CD14-positive monocyte (primary cell): ENCODE measurements at regions not wholly inside any gene's neighbourhood (a gene's known extent, or its start where the extent isn't known, plus 50 kb on each side); places are given as distances from the start of the nearest gene placed in this dataset.

ENCODE experiments used
- DNase-seq, 3 donors: peaks; one replicate each; pipeline ENCODE4 v3.0.0-alpha.2; 2011 to 2022
- H2AFZ ChIP-seq: 2 replicates; pipeline ENCODE4 v1.6.0; 2012; ENCODE audit warnings: mild to moderate bottlenecking, low read depth, low read length, inconsistent platforms; ENCODE audit not compliant: insufficient read depth, poor library complexity, severe bottlenecking
- H3K27ac ChIP-seq, 2 donors: 1 replicate in 1 of 2; 2 replicates in 1 of 2; pipeline ENCODE4 v1.5.1; 2012 to 2013; ENCODE audit warnings: low read length in 2 of 2, control low read depth in 1 of 2, inconsistent platforms in 1 of 2, low read depth in 1 of 2, mild to moderate bottlenecking in 1 of 2
- H3K27me3 ChIP-seq, 2 donors: one replicate each; pipeline versions ENCODE4 v1.6.0 to v1.6.1; 2011 to 2013; ENCODE audit warnings: low read length in 2 of 2; ENCODE audit not compliant: control insufficient read depth in 2 of 2, insufficient read depth in 2 of 2
- H3K36me3 ChIP-seq, 2 donors: replicated peaks in 1 of 2; 1 replicate in 1 of 2; 2 replicates in 1 of 2; pipeline versions ENCODE4 v1.5.1 to v1.6.1; 2012 to 2013; ENCODE audit warnings: low read length in 2 of 2, control low read depth in 1 of 2, inconsistent platforms in 1 of 2, mild to moderate bottlenecking in 1 of 2; ENCODE audit not compliant: insufficient read depth in 2 of 2, control insufficient read depth in 1 of 2
- H3K4me1 ChIP-seq, 2 donors: 1 replicate in 1 of 2; 2 replicates in 1 of 2; pipeline versions ENCODE4 v1.5.1 to v1.6.1; 2012 to 2013; ENCODE audit warnings: low read length in 2 of 2, control low read depth in 1 of 2, inconsistent platforms in 1 of 2, mild to moderate bottlenecking in 1 of 2, moderate library complexity in 1 of 2; ENCODE audit not compliant: insufficient read depth in 2 of 2, control insufficient read depth in 1 of 2
- H3K4me2 ChIP-seq: replicated peaks from 2 replicates; pipeline ENCODE3; 2012; ENCODE audit warnings: low read length, moderate library complexity, mild to moderate bottlenecking; ENCODE audit not compliant: poor library complexity, severe bottlenecking; ENCODE audit errors: extremely low read depth
- H3K4me3 ChIP-seq, 3 experiments: fragments of 200-600 bp in 1 of 3; sonication (generic) in 1 of 3; replicated peaks in 1 of 3; 1 replicate in 2 of 3; 2 replicates in 1 of 3; pipeline ENCODE4 v1.5.1; 2011 to 2013; ENCODE audit warnings: low read length in 3 of 3, mild to moderate bottlenecking in 3 of 3, control low read depth in 2 of 3, low read depth in 2 of 3, inconsistent platforms in 1 of 3, moderate library complexity in 1 of 3
- H3K79me2 ChIP-seq: 2 replicates; pipeline ENCODE4 v1.6.0; 2012; ENCODE audit warnings: mild to moderate bottlenecking, control low read depth, inconsistent platforms, low read length, moderate library complexity; ENCODE audit not compliant: insufficient read depth
- H3K9ac ChIP-seq: 2 replicates; pipeline ENCODE4 v1.6.0; 2017; ENCODE audit warnings: low read length, mild to moderate bottlenecking; ENCODE audit not compliant: insufficient read depth, poor library complexity, severe bottlenecking
- H3K9me3 ChIP-seq, 2 donors: replicated peaks in 1 of 2; 1 replicate in 1 of 2; 2 replicates in 1 of 2; pipeline versions ENCODE4 v1.5.1 to v1.6.1; 2012 to 2013; ENCODE audit warnings: low read length in 2 of 2, control low read depth in 1 of 2; ENCODE audit not compliant: control insufficient read depth in 1 of 2, insufficient read depth in 1 of 2
- H4K20me1 ChIP-seq: 2 replicates; pipeline ENCODE4 v1.6.0; 2012; ENCODE audit warnings: mild to moderate bottlenecking, low read length, control low read depth, moderate library complexity; ENCODE audit not compliant: insufficient read depth
- H3K27ac Mint-ChIP-seq, 7 donors: one replicate each; pipeline ENCODE4 v1.8.0; 2020; ENCODE audit warnings: mild to moderate bottlenecking in 7 of 7, mixed read lengths in 7 of 7, moderate library complexity in 6 of 7, inconsistent platforms in 2 of 7
- H3K27me3 Mint-ChIP-seq, 3 donors: one replicate each; pipeline ENCODE4 v1.8.0; 2021 to 2022; ENCODE audit warnings: low read depth in 3 of 3, mild to moderate bottlenecking in 3 of 3, mixed read lengths in 3 of 3, moderate library complexity in 3 of 3, inconsistent platforms in 1 of 3
- H3K36me3 Mint-ChIP-seq, 2 donors: one replicate each; pipeline ENCODE4 v1.8.0; 2020; ENCODE audit warnings: mixed read lengths in 2 of 2, inconsistent platforms in 1 of 2, mild to moderate bottlenecking in 1 of 2
- H3K4me1 Mint-ChIP-seq: one replicate; pipeline ENCODE4 v1.8.0; 2020; ENCODE audit warnings: mild to moderate bottlenecking, mixed read lengths
- H3K4me3 Mint-ChIP-seq, 2 donors: one replicate each; pipeline ENCODE4 v1.8.0; 2020; ENCODE audit warnings: mild to moderate bottlenecking in 2 of 2, mixed read lengths in 2 of 2, moderate library complexity in 1 of 2
- H3K9me3 Mint-ChIP-seq, 7 donors: one replicate each; pipeline ENCODE4 v1.8.0; 2020 to 2022; ENCODE audit warnings: mixed read lengths in 7 of 7, mild to moderate bottlenecking in 6 of 7, moderate library complexity in 6 of 7, inconsistent platforms in 2 of 7
- WGBS: methylation state at CpG from one replicate; pipeline ENCODE4 v1.1.5; 2013; ENCODE audit warnings: missing lambda C conversion rate; ENCODE audit not compliant: insufficient coverage; 5-methylcytosine and 5-hydroxymethylcytosine counted together
- intact Hi-C, 2 donors: fragments of 100-400 bp; cut with micrococcal nuclease; formaldehyde crosslinking; loops; one replicate each; pipeline versions ENCODE4 v1.15.0 to v1.15.1; 2023
- TF ChIP-seq, protein P1 (sequence below): fragments of 200-600 bp; IDR thresholded peaks from one replicate; pipeline ENCODE4 v1.8.0; 2022; ENCODE audit warnings: antibody characterized with exemption, mild to moderate bottlenecking

DNA sequence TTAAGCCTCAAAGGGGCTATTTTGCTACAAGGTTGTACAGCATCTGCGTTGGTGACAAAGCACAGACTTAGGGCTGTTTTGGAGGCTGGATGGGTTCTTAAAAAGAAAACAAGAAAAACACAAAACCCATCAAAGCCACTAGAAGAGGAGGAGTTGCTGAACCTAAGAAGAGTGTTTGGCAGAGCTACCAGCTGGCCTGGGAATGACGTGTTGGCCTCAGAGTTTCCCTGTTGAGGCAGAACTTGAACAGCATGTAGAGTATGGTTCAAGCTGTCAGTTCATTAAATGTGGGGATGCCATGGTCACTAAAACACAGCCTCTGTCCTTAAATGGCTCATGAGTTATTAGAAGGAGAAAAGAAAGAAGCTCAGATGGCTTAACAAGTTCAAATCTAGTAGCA lies 162.5 kb downstream of the TTC32 start:
- no peaks in the 10 kb centered on the region for H3K36me3 Mint-ChIP-seq
- no peaks in the 10 kb centered on the region for H3K27me3 ChIP-seq
- no peaks in the 10 kb centered on the region for H3K9me3 ChIP-seq
- H3K27ac ChIP-seq: no peak overlapping the region
- intact Hi-C loops: no loop called here
- no peaks in the 10 kb centered on the region for H3K36me3 ChIP-seq
- H3K79me2 ChIP-seq: no peaks in the 10 kb centered on the region
- H2AFZ ChIP-seq: no peak overlapping the region
- H3K9ac ChIP-seq: no peak overlapping the region
- H4K20me1 ChIP-seq: no peaks in the 10 kb centered on the region
- no peaks in the 10 kb centered on the region for H3K4me1 Mint-ChIP-seq
- H3K4me3 ChIP-seq: no peak overlapping the region
- no CpG with 5 or more reads among the region's 2 CpGs for WGBS
- H3K27ac Mint-ChIP-seq: no peak overlapping the region
- TF ChIP-seq, protein P1, sequence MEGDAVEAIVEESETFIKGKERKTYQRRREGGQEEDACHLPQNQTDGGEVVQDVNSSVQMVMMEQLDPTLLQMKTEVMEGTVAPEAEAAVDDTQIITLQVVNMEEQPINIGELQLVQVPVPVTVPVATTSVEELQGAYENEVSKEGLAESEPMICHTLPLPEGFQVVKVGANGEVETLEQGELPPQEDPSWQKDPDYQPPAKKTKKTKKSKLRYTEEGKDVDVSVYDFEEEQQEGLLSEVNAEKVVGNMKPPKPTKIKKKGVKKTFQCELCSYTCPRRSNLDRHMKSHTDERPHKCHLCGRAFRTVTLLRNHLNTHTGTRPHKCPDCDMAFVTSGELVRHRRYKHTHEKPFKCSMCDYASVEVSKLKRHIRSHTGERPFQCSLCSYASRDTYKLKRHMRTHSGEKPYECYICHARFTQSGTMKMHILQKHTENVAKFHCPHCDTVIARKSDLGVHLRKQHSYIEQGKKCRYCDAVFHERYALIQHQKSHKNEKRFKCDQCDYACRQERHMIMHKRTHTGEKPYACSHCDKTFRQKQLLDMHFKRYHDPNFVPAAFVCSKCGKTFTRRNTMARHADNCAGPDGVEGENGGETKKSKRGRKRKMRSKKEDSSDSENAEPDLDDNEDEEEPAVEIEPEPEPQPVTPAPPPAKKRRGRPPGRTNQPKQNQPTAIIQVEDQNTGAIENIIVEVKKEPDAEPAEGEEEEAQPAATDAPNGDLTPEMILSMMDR: no peak
- no peak for DNase-seq
- H3K4me3 Mint-ChIP-seq: no peak overlapping the region
- H3K9me3 Mint-ChIP-seq: peaks cover 0 to 6% (median 2%) of the 10 kb centered on the region in 7 donors
- no peak overlapping the region for H3K4me2 ChIP-seq
- H3K27me3 Mint-ChIP-seq: peaks cover 1 to 3% (median 2%) of the 10 kb centered on the region in 3 donors
- H3K4me1 ChIP-seq: no peaks in the 10 kb centered on the region

DNA sequence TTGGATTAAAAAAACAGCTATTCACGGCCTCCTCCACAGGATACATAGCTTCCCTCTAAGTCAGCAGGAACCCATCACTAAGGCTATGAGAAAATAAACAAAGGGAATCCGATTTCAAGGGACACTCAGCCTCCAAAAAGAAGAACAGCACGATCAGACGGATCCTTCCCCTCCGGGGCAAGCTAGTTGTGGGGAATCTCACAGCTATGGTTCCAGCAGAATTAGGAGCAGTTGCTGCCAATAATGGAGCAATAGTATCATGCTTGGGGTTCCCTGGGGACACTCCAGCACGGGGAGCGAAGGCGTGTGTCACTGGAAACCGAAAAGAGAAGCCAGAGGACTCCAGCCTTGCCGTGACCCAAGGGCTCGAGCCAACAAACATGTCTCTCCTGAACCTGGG lies 163.1 kb downstream of the TTC32 start:
- intact Hi-C loops: no loop called here
- no peaks in the 10 kb centered on the region for H3K4me1 Mint-ChIP-seq

More for the DNA sequence above, 163.1 kb downstream of the TTC32 start:
- no peak overlapping the region for H2AFZ ChIP-seq
- H3K4me1 ChIP-seq: no peaks in the 10 kb centered on the region
- Mint-ChIP-seq H3K4me3 (no peak overlapping the region), H3K27ac (no peak overlapping the region), H3K9me3 (peaks cover 0 to 6% (median 2%) of the 10 kb centered on the region in 7 donors), H3K36me3 (no peaks in the 10 kb centered on the region), H3K27me3 (peaks cover 1 to 2% (median 2%) of the 10 kb centered on the region in 3 donors)
- H3K36me3 ChIP-seq: no peaks in the 10 kb centered on the region
- no peaks in the 10 kb centered on the region for H4K20me1 ChIP-seq
- no peak for DNase-seq
- H3K27me3 ChIP-seq: no peaks in the 10 kb centered on the region
- no peak overlapping the region for H3K4me2 ChIP-seq
- H3K79me2 ChIP-seq: no peaks in the 10 kb centered on the region
- H3K9me3 ChIP-seq: no peaks in the 10 kb centered on the region
- no peak overlapping the region for H3K27ac ChIP-seq
- TF ChIP-seq, protein P1: no peak
- no peak overlapping the region for H3K9ac ChIP-seq
- 60% methylated on average over 9 of the region's 11 CpGs for WGBS
- no peak overlapping the region for H3K4me3 ChIP-seq
